ENCODE measurements at regions not wholly inside any gene's neighbourhood (a gene's known extent, or its start where the extent isn't known, plus 50 kb on each side); places are given as distances from the start of the nearest gene placed in this dataset.

GRCh38 chr15:46207341-46207740 is 572.5 kb downstream of the SQOR start:
- TF ChIP-seq EZH2phosphoT487 (IDR thresholded peaks at IDR 0.05; ENCODE audit: borderline replicate concordance, low read length): no peak
- TF ChIP-seq, protein P1, sequence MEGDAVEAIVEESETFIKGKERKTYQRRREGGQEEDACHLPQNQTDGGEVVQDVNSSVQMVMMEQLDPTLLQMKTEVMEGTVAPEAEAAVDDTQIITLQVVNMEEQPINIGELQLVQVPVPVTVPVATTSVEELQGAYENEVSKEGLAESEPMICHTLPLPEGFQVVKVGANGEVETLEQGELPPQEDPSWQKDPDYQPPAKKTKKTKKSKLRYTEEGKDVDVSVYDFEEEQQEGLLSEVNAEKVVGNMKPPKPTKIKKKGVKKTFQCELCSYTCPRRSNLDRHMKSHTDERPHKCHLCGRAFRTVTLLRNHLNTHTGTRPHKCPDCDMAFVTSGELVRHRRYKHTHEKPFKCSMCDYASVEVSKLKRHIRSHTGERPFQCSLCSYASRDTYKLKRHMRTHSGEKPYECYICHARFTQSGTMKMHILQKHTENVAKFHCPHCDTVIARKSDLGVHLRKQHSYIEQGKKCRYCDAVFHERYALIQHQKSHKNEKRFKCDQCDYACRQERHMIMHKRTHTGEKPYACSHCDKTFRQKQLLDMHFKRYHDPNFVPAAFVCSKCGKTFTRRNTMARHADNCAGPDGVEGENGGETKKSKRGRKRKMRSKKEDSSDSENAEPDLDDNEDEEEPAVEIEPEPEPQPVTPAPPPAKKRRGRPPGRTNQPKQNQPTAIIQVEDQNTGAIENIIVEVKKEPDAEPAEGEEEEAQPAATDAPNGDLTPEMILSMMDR (IDR thresholded peaks at IDR 0.05; ENCODE audit: low read depth, low read length, poor library complexity, severe bottlenecking): no peak
- Histone ChIP-seq H3K27me3 (ENCODE audit: control insufficient read depth, low read length) (no peaks in the 10 kb centered on the region), H3F3A (ENCODE audit: control insufficient read depth, insufficient read depth) (no peaks in the 10 kb centered on the region), H3K9me2 (replicated peaks; ENCODE audit: control insufficient read depth, low read length) (no peaks in the 10 kb centered on the region), H3K79me2 (ENCODE audit: control insufficient read depth, low read length) (no peaks in the 10 kb centered on the region), H3K4me1 (ENCODE audit: control insufficient read depth, low read length) (no peaks in the 10 kb centered on the region), H3K4me2 (ENCODE audit: low read length) (no peak overlapping the region), H3K36me3 (ENCODE audit: control insufficient read depth, low read length) (no peaks in the 10 kb centered on the region), H3K27ac (ENCODE audit: low read depth, low read length) (no peak overlapping the region), H3K9me3 (ENCODE audit: control insufficient read depth, insufficient read depth, low read length) (peaks cover 6% of the 10 kb centered on the region; the same call in 1 of the 2 replicates), H3K4me3 (ENCODE audit: low read length) (no peak overlapping the region), H4K20me1 (ENCODE audit: control insufficient read depth, insufficient read depth, low read depth, low read length) (no peaks in the 10 kb centered on the region)

DNA sequence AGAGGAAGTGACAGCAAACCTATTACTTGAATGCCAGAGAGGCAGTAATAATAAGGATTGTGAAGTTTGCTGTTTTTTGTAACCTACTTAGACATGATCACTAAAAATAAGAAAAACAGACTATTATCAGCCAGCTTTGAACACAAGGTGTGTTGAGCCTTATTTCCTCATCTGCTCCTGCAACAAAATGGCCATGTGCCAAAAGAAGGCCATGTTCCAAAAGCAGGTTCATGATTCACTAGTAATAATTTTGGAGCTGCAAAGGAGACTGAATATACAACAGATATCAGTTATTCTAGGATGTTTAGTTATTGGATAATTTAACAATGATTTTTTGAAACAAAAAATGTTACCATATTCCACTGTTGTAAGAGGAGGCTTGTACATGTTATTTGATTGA is 578.7 kb downstream of the SQOR start:
- H3K36me3 ChIP-seq (ENCODE audit: control insufficient read depth, low read length): no peaks in the 10 kb centered on the region
- no peak overlapping the region for H3K4me2 ChIP-seq (ENCODE audit: low read length)
- no peaks in the 10 kb centered on the region for H4K20me1 ChIP-seq (ENCODE audit: control insufficient read depth, insufficient read depth, low read depth, low read length)
- TF ChIP-seq, protein P1 (IDR thresholded peaks at IDR 0.05; ENCODE audit: low read depth, low read length, poor library complexity, severe bottlenecking): no peak
- TF ChIP-seq EZH2phosphoT487 (IDR thresholded peaks at IDR 0.05; ENCODE audit: borderline replicate concordance, low read length): no peak
- no peak overlapping the region for H3K4me3 ChIP-seq (ENCODE audit: low read length)
- H3K27me3 ChIP-seq (ENCODE audit: control insufficient read depth, low read length): no peaks in the 10 kb centered on the region
- H3K9me2 ChIP-seq (replicated peaks; ENCODE audit: control insufficient read depth, low read length): no peaks in the 10 kb centered on the region
- no peaks in the 10 kb centered on the region for H3K79me2 ChIP-seq (ENCODE audit: control insufficient read depth, low read length)
- no peaks in the 10 kb centered on the region for H3K4me1 ChIP-seq (ENCODE audit: control insufficient read depth, low read length)
- no peaks in the 10 kb centered on the region for H3F3A ChIP-seq (ENCODE audit: control insufficient read depth, insufficient read depth)
- H3K9me3 ChIP-seq (ENCODE audit: control insufficient read depth, insufficient read depth, low read length): peaks cover 3% of the 10 kb centered on the region; the same call in 1 of the 2 replicates
- H3K27ac ChIP-seq (ENCODE audit: low read depth, low read length): no peak overlapping the region

DNA sequence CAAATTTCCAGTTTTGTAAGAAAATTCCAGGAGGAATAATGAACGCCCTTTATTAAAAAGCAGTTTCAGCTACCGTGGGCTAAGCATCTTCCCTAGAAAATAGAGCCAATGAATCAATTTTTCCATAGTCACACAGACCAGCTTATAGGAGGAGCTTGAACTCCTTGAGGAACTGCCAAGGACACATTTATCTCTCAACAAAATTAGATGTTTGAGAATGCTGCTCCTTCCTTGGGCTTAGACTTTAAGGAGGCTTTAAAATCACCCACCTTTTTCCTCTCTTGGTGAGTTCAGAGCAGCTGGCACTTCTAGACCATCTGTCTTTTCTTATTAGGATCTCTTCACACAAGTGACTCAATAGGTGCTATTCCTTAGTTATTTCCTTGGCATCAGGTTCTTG is 588.0 kb downstream of the SQOR start:
- Histone ChIP-seq H3K4me1 (ENCODE audit: control insufficient read depth, low read length) (no peaks in the 10 kb centered on the region), H3K9me2 (replicated peaks; ENCODE audit: control insufficient read depth, low read length) (no peaks in the 10 kb centered on the region), H3K79me2 (ENCODE audit: control insufficient read depth, low read length) (no peaks in the 10 kb centered on the region), H3K4me3 (ENCODE audit: low read length) (no peak overlapping the region), H3K27me3 (ENCODE audit: control insufficient read depth, low read length) (no peaks in the 10 kb centered on the region), H3K27ac (ENCODE audit: low read depth, low read length) (no peak overlapping the region), H3F3A (ENCODE audit: control insufficient read depth, insufficient read depth) (no peaks in the 10 kb centered on the region), H3K4me2 (ENCODE audit: low read length) (no peak overlapping the region), H4K20me1 (ENCODE audit: control insufficient read depth, insufficient read depth, low read depth, low read length) (no peaks in the 10 kb centered on the region), H3K36me3 (ENCODE audit: control insufficient read depth, low read length) (no peaks in the 10 kb centered on the region), H3K9me3 (ENCODE audit: control insufficient read depth, insufficient read depth, low read length) (no peaks in the 10 kb centered on the region)
- TF ChIP-seq, protein P1 (IDR thresholded peaks at IDR 0.05; ENCODE audit: low read depth, low read length, poor library complexity, severe bottlenecking): no peak
- TF ChIP-seq EZH2phosphoT487 (IDR thresholded peaks at IDR 0.05; ENCODE audit: borderline replicate concordance, low read length): no peak
